DMS79 (cell line): ENCODE measurements at regions not wholly inside any gene's neighbourhood (a gene's known extent, or its start where the extent isn't known, plus 50 kb on each side); places are given as distances from the start of the nearest gene placed in this dataset.
"Not testable (repeated sequence)": the region's sequence is repeated elsewhere in the genome, so short reads cannot be mapped to it uniquely, and the experiment has no call there.

Experiments used
- DNase-seq: peaks from one replicate; lab custom pipeline; 2025; lab: John Stamatoyannopoulos, UW

GRCh38 chr10:118966076-118966849, 63.3 kb upstream of the NANOS1 start:
- DNase-seq: no peak

DNA sequence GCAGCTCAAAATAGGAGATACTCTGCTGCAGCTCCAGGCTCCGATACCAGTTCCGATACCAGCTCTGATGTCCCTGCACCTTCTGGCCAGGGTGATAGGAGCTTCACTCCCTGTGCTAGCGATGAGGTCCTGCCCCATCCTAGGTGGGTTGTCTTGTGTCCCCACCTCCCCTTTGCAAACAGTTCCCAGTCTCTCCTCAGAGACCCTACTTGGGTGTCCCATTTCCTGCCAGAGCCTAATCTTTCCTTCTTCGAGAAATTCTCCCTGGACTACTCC, 62.7 kb upstream of the NANOS1 start:
- no peak for DNase-seq

DNA sequence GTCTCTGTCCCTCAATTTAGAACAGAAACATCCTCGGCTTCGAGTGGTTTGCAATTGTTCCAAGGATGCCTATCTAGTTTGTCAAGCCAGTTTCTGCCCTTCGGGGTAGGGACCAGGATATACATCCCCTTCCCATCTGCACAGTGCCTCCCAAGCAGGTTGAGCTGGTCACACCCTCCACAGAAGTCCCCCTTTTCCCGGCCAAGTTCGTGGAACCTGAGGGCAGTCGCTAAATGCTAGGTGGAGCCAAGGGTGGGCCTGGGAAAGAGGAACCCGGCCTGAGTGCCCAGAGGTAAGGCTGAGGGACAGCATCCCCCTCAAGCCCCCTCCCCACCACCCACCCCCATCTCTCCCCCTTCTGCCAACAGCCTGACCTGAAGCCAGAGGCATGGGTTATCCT, 62.4 kb upstream of the NANOS1 start:
- DNase-seq: no peak

DNA sequence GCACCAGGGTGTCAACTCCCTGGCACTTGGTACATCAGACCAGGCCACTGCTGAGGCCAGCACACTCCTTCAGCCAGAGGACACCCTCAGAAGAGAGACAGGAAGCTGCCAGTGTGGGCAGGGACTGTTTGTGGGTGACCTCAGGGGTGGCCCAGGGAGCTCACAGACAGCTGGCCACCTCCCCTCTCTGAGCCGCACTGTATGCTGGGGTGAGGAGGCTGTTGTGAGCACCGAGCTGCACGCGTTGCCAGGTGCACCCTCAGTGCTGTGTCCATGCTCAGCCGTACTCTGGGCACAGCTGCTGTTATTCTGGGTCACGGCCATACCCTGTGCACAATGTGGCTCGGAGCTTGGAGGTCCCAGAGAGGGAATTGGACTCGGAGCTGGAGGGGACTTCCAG, 61.5 kb upstream of the NANOS1 start:
- no peak for DNase-seq

DNA sequence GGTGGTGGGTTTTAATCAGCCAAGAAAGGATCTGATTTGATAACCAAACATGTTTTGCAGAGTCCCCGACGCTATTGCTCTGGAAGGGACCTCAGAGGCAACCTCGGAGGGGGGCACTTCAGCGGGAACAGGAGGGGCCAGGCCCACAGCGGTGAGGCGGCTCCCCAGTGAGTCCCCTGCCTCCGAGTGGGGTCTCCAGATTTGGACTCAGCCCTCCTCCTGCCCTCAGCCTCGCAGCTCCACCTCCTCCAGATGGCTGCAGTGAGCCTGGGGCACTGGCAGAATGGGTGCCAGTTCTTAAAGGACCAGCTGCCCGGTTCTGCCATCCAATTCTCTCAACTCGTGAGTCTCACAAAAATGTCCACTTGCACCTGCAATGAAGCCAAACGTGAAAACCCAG, 61.0 kb upstream of the NANOS1 start:
- DNase-seq: no peak

- DNase-seq: no peak
These were observed 60.5 kb upstream of the NANOS1 start for GRCh38 chr10:118969014-118969413.

GRCh38 chr10:118970770-118971169, 58.7 kb upstream of the NANOS1 start:
- no peak for DNase-seq

DNA sequence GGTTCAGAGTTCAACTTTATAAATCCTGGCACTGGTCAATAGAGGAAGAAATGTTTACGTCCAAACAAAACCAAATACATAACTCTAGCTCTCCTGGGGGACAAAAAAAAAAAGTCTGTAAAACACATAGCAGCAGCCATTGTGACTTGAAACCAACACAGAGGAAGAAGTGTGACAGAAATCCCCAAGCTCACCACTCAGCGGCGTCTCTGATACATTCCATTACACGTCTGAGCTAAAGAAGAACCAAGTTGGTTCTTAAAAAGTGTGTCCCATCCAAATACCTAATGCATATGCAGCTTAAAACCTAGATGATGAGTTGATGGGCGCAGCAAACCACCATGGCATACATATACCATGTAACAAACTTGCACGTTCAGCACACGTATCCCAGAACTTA, 58.3 kb upstream of the NANOS1 start:
- DNase-seq: no peak

DNA sequence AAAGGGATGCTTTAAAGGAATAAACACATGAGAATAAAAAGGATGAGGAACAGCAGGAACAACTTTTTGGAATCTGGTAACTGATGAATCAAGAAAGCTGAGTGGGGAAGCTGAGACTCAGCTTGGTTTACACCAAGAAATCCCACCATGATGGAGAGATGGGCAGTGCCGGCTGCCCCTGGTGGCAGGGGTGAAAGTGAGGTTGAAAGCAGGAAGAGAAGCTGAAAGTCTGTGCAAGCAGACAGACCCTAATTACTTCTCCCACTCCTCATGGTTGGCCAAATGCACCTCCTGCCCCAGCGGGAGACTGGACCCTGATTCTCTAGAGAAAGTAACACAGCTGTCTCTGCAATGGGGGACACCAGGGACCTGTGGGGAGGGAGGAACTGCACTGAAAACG, 57.6 kb upstream of the NANOS1 start:
- no peak for DNase-seq

DNA sequence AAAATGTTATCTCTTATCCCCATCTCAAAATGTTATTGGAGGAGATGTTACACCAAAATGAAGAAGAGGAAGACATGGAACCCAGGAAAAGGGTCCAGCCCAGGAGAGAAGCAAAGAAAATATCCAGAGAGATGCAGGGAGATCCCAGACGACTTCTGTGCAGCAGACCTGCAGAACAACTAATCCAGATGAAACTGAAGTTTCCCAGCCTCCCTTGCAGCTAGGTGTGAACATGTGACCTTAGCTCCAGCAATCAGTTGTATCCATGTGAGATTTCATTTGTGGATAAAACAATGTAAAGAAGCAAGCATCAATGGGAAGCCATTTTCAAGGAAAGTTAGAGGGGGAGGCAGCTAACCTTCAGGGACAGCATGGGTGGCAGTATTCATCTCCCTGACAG, 55.8 kb upstream of the NANOS1 start:
- no peak for DNase-seq

- DNase-seq: no peak
These were observed 54.6 kb upstream of the NANOS1 start for GRCh38 chr10:118974951-118975350.

- DNase-seq: not testable (repeated sequence)
These were observed 53.3 kb upstream of the NANOS1 start for GRCh38 chr10:118976219-118976618.

- no peak for DNase-seq
These were observed 52.4 kb upstream of the NANOS1 start for GRCh38 chr10:118977022-118977599.

DNA sequence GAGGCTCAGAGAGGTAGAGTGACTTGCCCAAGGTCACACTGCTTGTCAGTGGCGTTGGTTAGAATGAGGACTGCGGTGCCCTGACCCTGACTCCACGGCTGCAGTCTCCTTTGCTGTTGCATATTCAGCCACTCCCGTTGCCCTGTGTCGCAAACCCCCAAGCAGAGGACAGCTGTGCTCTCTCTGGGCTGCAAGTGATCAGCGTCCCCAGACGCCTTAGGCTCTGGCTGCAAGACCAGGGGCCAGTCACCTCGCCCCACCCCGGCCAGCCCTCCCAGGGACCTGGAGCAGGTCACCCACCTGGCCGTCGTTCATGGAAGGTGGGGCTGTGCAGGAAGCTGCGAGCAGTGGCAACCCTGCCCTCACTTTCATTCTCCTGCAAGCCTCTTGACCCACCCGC, 51.7 kb upstream of the NANOS1 start:
- no peak for DNase-seq

DNA sequence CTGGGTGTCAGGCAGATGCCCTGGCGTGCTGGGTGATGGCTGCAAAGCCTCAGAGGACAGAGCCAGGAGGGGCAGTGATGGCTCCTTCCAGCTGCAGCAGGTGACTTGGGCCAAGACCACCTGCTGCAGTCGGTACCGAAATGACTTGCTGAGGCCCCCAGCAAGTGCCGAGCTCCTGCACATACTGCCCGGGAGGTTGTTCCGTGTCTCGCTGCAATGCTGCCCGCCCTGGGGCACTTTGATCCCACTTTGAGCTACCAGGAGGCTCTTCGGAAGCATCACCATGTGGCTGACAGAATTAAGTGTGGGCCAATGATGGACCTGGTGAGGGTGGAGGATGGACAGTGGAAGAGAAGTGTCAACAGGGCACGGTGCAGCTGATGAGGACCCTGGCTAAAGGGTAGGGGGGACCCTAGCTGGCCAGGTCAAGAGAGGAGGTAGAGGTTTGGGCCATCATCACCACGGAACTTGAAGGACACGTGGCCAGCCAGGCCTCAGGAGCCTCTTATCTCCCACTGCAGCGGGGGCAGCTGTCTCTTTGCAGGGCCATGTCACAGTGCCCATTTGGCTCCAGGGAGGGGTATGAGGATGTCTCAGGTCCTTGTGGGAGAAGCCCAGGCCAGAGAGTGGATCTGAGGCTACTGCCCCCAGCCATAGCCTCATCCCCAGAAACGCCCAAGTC, 51.1 kb upstream of the NANOS1 start:
- DNase-seq: no peak

GRCh38 chr10:118978998-118979350, 50.5 kb upstream of the NANOS1 start:
- no peak for DNase-seq

DNA sequence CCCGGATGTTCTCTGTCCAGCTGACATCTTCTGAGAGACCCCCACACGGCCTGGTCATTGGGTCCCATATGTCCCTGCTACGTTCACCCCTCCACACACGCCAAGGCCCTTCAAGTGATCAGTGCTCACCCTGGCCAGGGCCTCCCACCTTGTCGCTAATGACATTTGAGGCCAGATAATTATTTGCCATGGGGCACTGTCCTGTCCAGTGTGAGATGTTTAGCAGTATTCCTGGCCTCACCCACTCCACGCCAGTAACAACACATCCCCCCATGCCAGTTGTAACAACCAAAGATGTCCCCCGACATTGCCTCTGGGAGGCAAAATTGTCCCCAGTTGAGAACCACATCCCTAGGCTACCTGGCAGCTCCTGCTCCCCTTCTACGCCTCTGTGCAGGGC, 49.9 kb upstream of the NANOS1 start:
- DNase-seq: no peak
